ENCODE measurements at regions not wholly inside any gene's neighbourhood (a gene's known extent, or its start where the extent isn't known, plus 50 kb on each side); places are given as distances from the start of the nearest gene placed in this dataset.

DNA sequence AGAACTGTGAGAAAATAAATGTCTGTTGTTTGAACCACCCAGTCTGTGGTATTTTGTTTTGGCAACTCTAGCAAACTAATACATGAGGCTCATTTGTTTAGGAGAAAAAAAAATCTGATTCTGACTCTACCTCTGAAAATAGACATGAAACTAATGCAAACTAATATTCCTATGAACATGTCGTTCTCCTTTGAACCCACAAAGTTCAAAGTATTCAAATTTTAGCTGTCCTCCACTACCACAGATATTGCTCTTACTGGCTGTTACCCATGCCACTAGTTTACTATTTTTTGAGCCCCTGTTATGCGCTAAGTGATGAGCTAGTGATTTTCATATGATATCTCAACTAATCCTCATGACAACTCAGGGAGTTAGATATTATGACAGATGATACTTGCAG lies 58.8 kb upstream of the ZNF804B start:
- TF ChIP-seq CTCF (conservative IDR thresholded peaks at IDR 0.05; ENCODE audit: low read length): no peak
- TF ChIP-seq EZH2phosphoT487 (IDR thresholded peaks at IDR 0.05; ENCODE audit: borderline replicate concordance, low read depth, low read length): no peak

Data from OCI-LY7 (cell line).